ENCODE measurements at regions not wholly inside any gene's neighbourhood (a gene's known extent, or its start where the extent isn't known, plus 50 kb on each side); places are given as distances from the start of the nearest gene placed in this dataset.
"Not testable (repeated sequence)": the region's sequence is repeated elsewhere in the genome, so short reads cannot be mapped to it uniquely, and the experiment has no call there.

- no peak for DNase-seq
These were observed 1128.4 kb downstream of the SORCS3 start for GRCh38 chr10:105769248-105770184.

GRCh38 chr10:105763611-105764010 lies 1122.5 kb downstream of the SORCS3 start:
- DNase-seq: no peak

DNA sequence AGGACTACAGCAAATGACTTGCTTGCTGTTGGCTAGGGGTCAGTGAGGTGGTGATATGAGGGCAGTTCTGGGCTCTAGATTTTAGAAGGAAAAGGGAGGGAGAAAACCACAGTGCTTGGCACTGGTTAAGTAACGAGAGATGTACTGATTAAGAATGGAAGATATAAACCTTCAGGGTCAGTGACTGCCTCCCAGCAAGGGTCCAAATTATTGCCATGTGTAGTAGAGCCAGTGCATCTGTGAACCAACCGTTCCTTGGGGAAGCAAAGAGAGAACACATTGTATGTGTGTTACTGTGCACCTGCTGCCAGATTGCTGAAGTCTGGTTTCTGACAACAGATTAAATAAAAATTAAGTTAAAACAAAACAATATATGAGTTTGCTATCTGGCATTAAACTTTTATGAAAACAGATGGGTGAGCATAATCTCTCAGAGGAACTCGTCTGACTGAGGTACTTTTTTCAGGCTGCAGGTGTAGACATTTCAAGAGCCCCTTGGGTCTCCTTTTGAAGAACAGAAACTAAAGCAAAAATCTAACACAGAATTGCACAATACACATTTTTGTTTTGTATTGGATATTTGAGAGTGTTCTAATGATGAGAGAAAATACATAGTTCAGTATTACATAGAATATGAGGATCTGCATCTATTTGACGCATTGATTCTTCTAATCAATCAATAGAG lies 1120.6 kb downstream of the SORCS3 start:
- no peak for DNase-seq

DNA sequence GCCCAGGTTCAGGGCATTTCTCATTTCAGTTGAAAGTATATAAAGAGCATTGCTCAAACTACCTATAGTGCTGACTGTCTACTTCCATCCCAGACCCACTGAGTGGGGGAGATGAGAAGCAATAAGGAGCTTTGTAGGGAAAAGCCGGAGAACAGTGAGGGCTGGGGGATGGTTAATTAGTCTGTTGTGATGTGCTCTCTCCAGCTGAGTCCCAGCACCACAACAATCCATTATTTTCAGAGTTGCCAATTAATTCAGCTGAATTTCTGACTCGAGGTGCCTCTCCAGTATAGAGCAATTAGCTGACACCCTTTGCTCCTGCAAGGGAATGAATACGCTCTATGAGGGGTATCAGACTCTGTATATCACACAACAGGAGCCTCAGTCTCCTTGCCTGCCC lies 1118.6 kb downstream of the SORCS3 start:
- DNase-seq: no peak

DNA sequence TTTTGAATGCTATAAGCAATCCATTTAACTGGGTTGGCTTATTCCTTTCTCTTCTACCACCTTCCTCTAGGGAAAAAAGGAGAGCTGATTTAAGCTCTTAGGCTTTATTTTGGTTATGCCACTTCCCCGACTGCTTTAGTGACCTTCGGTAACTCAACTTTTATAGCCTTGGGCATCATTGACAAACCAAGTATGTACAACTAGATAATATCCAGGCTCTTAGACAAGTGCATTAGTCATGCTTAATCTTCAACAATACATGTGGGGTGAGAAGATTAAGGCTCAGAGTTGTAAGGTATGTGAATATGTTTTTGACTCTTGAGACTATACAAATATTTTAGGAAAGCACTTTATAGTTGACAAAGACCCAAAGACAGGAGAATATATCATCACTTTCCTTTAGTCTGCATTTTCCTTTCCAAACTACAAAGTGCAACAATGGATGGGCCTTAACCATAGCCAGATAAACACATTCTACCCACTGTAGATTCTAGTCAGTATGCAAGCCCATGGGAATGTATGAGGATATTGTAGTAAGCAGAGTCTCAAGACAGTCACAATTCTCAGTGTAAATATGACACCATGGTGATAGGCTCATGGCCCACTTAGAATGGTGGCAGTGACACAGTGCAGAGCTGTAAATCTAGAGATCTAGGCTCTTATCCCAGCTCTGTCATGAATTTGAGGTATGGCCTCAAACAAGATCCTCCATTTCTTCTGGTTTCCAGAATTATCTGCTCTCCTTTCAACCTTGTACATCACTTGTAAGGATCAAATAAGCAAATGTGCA lies 1117.3 kb downstream of the SORCS3 start:
- no peak for DNase-seq

GRCh38 chr10:105757302-105757701 lies 1116.2 kb downstream of the SORCS3 start:
- DNase-seq: no peak

- no peak for DNase-seq
These were observed 1115.3 kb downstream of the SORCS3 start for GRCh38 chr10:105756386-105756785.

GRCh38 chr10:105751688-105752087 lies 1110.6 kb downstream of the SORCS3 start:
- DNase-seq: no peak

- DNase-seq: no peak
These were observed 1104.6 kb downstream of the SORCS3 start for GRCh38 chr10:105745596-105746148.

GRCh38 chr10:105743343-105744056 lies 1102.4 kb downstream of the SORCS3 start:
- no peak for DNase-seq

DNA sequence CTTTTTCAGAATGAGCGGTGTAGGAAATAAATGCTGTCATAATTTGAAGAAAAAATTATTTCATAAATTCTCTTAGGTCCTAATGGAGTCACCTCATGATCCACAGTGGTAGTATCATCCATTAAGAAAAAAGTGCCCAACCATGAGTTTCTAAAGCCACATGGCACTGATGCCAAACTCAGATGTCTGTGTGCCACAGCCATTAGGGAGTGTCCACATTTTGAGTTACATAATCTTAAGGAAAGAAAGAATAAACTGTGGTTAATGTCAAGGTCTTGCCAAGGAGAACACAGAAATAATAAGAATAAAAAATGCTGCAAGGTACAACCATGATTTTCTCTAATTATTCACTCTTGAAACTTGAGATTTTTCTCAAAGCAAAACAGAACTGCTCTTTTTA lies 1101.8 kb downstream of the SORCS3 start:
- no peak for DNase-seq

GRCh38 chr10:105742184-105742583 lies 1101.1 kb downstream of the SORCS3 start:
- no peak for DNase-seq

DNA sequence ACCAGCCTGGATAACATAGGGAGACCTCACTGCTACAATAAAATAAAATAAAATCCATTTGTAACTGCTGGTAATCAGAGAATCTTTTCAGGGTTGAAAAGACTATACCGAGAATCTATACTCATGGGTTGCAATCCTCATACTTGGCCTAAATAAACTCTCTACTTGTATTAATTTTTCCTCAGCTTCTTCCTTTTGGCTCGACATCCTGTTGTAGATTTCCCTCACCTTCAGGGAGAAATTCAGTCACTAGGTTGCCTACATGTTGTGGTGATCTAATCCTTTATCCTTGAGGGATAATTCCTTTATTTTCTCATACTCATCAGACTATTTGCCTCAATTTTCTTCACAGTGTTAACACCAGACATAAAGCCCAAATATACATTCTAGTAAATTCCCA lies 1093.4 kb downstream of the SORCS3 start:
- no peak for DNase-seq

DNA sequence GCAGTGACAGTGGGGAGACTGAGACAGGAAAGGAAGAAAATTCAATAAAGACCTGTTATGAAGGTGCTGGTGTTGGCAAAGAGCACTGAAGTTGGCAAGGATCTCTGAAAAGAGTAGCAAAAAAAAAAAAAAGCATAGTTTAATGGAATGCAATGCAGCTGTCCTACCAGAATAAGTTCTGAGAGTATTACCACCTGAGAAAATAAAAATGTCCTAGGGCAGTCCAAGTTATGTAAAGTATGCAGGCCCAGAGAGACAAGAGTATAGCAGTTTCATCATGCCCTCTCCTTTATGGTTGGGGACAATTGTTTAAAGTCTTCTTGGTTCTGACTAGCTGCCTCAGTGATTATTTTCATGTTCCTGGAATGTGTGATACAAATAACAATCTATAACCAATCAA lies 1092.8 kb downstream of the SORCS3 start:
- DNase-seq: no peak

DNA sequence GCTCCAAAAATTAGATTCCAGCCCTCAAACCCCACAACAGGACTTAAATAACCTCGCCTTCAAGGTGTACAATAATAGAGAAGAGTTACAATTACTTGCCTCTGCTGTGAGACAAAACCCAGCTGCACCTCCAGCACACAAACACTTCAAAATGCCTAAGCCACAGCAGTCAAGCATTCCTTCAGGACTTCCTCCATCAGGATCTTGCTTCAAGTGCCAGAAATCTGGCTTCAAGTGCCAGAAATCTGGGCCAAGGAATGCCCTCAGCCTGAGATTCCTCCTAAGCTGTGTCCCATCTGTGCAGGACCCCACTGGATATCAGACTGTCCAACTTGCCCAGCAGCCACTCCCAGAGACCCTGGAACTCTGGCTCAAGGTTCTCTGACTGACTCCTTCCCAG lies 1088.3 kb downstream of the SORCS3 start:
- DNase-seq: no peak

- not testable (repeated sequence) for DNase-seq
These were observed 1086.5 kb downstream of the SORCS3 start for GRCh38 chr10:105727586-105727985.

DNA sequence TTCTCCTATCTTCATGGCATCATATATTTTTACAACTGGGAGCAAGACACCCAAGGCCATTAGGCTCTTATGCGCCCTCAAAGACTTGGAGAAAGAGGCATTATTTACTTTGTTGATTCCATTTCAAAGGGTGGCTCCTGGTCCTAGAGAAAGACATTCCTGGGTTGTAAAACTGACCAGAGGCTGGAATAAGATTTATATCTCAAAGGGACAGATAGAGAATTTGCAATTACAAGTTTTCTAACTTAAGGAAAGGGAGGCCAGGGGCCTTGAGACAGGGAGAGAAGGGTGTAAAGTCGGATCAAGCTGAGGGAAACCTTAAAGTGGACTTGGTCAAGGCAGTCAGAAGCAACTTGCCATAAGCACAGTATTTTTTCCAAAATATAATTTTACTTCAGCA lies 1086.0 kb downstream of the SORCS3 start:
- DNase-seq: no peak

DNA sequence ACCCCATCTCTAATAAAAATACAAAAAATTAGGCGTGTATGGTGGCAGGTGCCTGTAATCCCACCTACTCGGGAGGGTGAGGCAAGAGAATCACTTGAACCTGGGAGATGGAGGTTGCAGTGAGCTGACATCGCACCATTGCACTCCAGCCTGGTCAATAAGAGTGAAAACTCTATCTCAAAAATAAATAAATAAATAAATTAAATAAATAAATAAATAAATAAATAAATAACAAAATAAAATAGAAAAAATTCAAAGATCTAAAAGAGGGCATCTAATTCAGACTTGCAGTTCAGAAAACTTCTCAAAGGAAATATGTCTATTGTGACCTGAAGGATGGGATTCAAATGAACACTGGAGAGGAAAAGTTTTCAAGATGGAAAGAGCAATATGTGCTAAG lies 1085.1 kb downstream of the SORCS3 start:
- no peak for DNase-seq

DNA sequence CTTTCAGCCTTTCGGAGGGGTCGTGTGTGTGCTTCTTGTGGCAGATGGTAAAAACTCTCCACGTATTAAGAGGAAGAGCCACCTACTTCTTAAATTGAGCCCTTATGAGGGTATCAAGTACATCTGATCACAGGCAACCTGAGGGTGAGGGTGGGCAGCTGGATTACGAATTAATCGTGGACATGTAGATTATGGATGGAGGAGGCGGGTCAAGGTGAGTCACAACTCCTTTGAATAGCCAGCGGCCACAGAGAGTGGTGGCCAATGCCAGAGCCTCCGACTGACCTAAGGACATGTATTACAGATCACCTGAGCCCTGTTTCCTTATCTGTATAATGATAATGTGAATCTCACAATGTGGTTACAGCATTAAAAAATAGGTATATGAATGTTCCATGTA lies 1083.9 kb downstream of the SORCS3 start:
- DNase-seq: no peak

- no peak for DNase-seq
These were observed 1077.3 kb downstream of the SORCS3 start for GRCh38 chr10:105718207-105718995.

GRCh38 chr10:105714728-105715127 lies 1073.6 kb downstream of the SORCS3 start:
- DNase-seq: no peak

DNA sequence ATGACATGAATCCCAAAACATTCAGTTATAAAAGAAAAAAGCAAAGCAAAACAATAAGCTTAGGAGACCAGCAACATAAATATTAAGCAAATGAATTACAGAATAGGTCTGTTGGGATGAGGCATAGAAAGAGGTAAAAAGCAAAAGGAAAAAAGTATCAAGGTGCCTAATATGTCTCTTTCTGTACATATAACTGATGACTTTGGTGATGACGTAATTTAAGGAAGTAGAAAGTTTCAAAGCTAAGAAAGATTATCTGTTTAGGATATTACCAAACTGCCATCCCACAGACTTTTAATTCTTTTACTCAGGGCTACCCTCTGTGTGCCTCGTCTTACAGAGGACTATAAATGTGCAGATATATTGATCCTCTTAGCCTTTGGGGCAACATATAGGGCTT lies 1066.5 kb downstream of the SORCS3 start:
- no peak for DNase-seq
